ENCODE measurements at regions not wholly inside any gene's neighbourhood (a gene's known extent, or its start where the extent isn't known, plus 50 kb on each side); places are given as distances from the start of the nearest gene placed in this dataset.
"Not testable (repeated sequence)": the region's sequence is repeated elsewhere in the genome, so short reads cannot be mapped to it uniquely, and the experiment has no call there.

DNA sequence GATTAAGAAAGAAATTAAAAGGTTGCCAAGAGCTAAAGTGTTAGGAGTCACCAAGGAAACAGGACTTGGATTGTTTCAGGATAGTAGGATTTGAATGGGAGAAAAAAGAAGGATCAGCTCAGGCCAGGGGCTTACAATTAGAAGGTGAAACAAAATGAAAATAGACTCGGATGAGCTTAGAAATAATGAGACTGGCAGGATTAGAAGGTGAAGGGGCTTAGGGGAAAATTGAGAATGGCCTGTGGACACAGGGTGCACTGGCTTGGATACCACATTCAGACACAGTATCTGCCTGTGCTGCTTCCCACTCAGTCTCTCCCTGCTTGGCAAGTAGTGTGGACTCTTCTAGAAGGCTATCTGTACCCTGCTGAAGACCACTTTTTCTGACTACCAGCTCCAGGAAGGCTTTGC is 206.1 kb upstream of the ATP10A start:
- no peaks in the 10 kb centered on the region for H3K36me3 Mint-ChIP-seq
- no peaks in the 10 kb centered on the region for H3K9me3 Mint-ChIP-seq
- H3K4me1 Mint-ChIP-seq, result no peaks in the 10 kb centered on the region
- intact Hi-C loops (cut with micrococcal nuclease), result no loop called here
- Histone ChIP-seq H3K36me3 (ENCODE audit: control insufficient read depth, insufficient read depth, low read length) (no peaks in the 10 kb centered on the region), H3K4me1 (ENCODE audit: control insufficient read depth, insufficient read depth, low read length) (no peaks in the 10 kb centered on the region), H3K9me3 (ENCODE audit: control insufficient read depth, insufficient read depth, low read length) (no peaks in the 10 kb centered on the region), H3K27me3 (ENCODE audit: control insufficient read depth, insufficient read depth, low read length) (peaks cover 7% of the 10 kb centered on the region), H3K27ac (ENCODE audit: low read length) (no peak overlapping the region), H3K4me3 (ENCODE audit: low read length) (no peak overlapping the region)
- DNase-seq (no peak), ATAC-seq (no peak)
- H3K27me3 Mint-ChIP-seq (ENCODE audit: low read depth in 2 of 2), result peaks cover 34 to 79% of the 10 kb centered on the region in 2 donors
- no peak overlapping the region for H3K27ac Mint-ChIP-seq
- TF ChIP-seq, protein P1, sequence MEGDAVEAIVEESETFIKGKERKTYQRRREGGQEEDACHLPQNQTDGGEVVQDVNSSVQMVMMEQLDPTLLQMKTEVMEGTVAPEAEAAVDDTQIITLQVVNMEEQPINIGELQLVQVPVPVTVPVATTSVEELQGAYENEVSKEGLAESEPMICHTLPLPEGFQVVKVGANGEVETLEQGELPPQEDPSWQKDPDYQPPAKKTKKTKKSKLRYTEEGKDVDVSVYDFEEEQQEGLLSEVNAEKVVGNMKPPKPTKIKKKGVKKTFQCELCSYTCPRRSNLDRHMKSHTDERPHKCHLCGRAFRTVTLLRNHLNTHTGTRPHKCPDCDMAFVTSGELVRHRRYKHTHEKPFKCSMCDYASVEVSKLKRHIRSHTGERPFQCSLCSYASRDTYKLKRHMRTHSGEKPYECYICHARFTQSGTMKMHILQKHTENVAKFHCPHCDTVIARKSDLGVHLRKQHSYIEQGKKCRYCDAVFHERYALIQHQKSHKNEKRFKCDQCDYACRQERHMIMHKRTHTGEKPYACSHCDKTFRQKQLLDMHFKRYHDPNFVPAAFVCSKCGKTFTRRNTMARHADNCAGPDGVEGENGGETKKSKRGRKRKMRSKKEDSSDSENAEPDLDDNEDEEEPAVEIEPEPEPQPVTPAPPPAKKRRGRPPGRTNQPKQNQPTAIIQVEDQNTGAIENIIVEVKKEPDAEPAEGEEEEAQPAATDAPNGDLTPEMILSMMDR (IDR thresholded peaks at IDR 0.05), result no peak
- H3K4me3 Mint-ChIP-seq, result no peak overlapping the region
- WGBS (ENCODE audit: insufficient coverage), result 89% methylated on average over 1 of the region's 1 CpG

GRCh38 chr15:26066896-26067295 is 203.8 kb upstream of the ATP10A start:
- no peaks in the 10 kb centered on the region for H3K36me3 Mint-ChIP-seq
- peak in 1 of 3 donors; percentile 41 for ATAC-seq
- H3K4me1 Mint-ChIP-seq, result no peaks in the 10 kb centered on the region
- no peaks in the 10 kb centered on the region for H3K9me3 Mint-ChIP-seq
- Histone ChIP-seq H3K4me1 (ENCODE audit: control insufficient read depth, insufficient read depth, low read length) (no peaks in the 10 kb centered on the region), H3K27ac (ENCODE audit: low read length) (no peak overlapping the region), H3K27me3 (ENCODE audit: control insufficient read depth, insufficient read depth, low read length) (peaks cover under 1% of the 10 kb centered on the region), H3K4me3 (ENCODE audit: low read length) (no peak overlapping the region), H3K36me3 (ENCODE audit: control insufficient read depth, insufficient read depth, low read length) (no peaks in the 10 kb centered on the region), H3K9me3 (ENCODE audit: control insufficient read depth, insufficient read depth, low read length) (no peaks in the 10 kb centered on the region)
- no peak overlapping the region for H3K4me3 Mint-ChIP-seq
- intact Hi-C loops (cut with micrococcal nuclease), result no loop called here
- DNase-seq, result no peak
- TF ChIP-seq, protein P1 (IDR thresholded peaks at IDR 0.05), result no peak
- peaks cover 30 to 70% of the 10 kb centered on the region in 2 donors for H3K27me3 Mint-ChIP-seq (ENCODE audit: low read depth in 2 of 2)
- no peak overlapping the region for H3K27ac Mint-ChIP-seq
- WGBS (ENCODE audit: insufficient coverage), result 50% methylated on average over 1 of the region's 2 CpGs

DNA sequence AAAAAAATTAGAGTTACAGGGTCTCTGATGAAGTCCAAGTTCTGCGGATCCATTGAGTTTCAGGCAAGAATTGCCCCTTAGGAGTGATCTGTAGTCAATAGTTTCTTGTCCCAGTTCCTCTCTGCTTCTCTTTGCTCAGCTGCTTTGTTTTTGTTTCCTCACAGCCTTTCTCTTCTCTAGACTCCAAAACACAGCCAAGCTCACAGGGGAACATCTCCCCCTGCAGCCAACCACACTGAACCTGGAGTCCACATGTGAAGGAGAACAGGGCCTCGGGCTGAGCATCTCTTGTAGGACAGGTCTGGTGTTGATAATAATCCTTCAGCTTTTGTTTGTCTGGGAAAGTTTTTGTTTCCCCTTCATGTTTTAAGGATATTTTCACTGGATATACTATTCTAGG is 202.6 kb upstream of the ATP10A start:
- H3K27me3 ChIP-seq (ENCODE audit: control insufficient read depth, insufficient read depth, low read length), result no peaks in the 10 kb centered on the region
- ATAC-seq (no peak), DNase-seq (no peak)
- 92% methylated on average over 1 of the region's 2 CpGs for WGBS (ENCODE audit: insufficient coverage)
- H3K9me3 ChIP-seq (ENCODE audit: control insufficient read depth, insufficient read depth, low read length), result no peaks in the 10 kb centered on the region
- no peaks in the 10 kb centered on the region for H3K4me1 Mint-ChIP-seq
- H3K4me3 ChIP-seq (ENCODE audit: low read length), result no peak overlapping the region
- no peak overlapping the region for H3K27ac ChIP-seq (ENCODE audit: low read length)
- no peak overlapping the region for H3K4me3 Mint-ChIP-seq
- no peaks in the 10 kb centered on the region for H3K9me3 Mint-ChIP-seq
- H3K36me3 Mint-ChIP-seq, result no peaks in the 10 kb centered on the region
- H3K4me1 ChIP-seq (ENCODE audit: control insufficient read depth, insufficient read depth, low read length), result no peaks in the 10 kb centered on the region
- H3K36me3 ChIP-seq (ENCODE audit: control insufficient read depth, insufficient read depth, low read length), result no peaks in the 10 kb centered on the region
- TF ChIP-seq, protein P1 (IDR thresholded peaks at IDR 0.05), result no peak
- H3K27me3 Mint-ChIP-seq (ENCODE audit: low read depth in 2 of 2), result peaks cover 29 to 67% of the 10 kb centered on the region in 2 donors
- intact Hi-C loops (cut with micrococcal nuclease), result no loop called here
- H3K27ac Mint-ChIP-seq, result no peak overlapping the region

GRCh38 chr15:26061248-26061647 is 198.1 kb upstream of the ATP10A start:
- Histone ChIP-seq H3K4me3 (ENCODE audit: low read length) (no peak overlapping the region), H3K9me3 (ENCODE audit: control insufficient read depth, insufficient read depth, low read length) (no peaks in the 10 kb centered on the region), H3K27ac (ENCODE audit: low read length) (no peak overlapping the region), H3K27me3 (ENCODE audit: control insufficient read depth, insufficient read depth, low read length) (no peaks in the 10 kb centered on the region), H3K36me3 (ENCODE audit: control insufficient read depth, insufficient read depth, low read length) (no peaks in the 10 kb centered on the region), H3K4me1 (ENCODE audit: control insufficient read depth, insufficient read depth, low read length) (no peaks in the 10 kb centered on the region)
- no peaks in the 10 kb centered on the region for H3K36me3 Mint-ChIP-seq
- intact Hi-C loops (cut with micrococcal nuclease), result no loop called here
- peaks cover 15 to 37% of the 10 kb centered on the region in 2 donors for H3K27me3 Mint-ChIP-seq (ENCODE audit: low read depth in 2 of 2)
- WGBS (ENCODE audit: insufficient coverage), result 74% methylated on average over 4 of the region's 4 CpGs
- no peaks in the 10 kb centered on the region for H3K9me3 Mint-ChIP-seq
- H3K4me3 Mint-ChIP-seq, result no peak overlapping the region
- TF ChIP-seq, protein P1 (IDR thresholded peaks at IDR 0.05), result no peak
- DNase-seq (no peak), ATAC-seq (no peak)
- no peaks in the 10 kb centered on the region for H3K4me1 Mint-ChIP-seq
- H3K27ac Mint-ChIP-seq, result no peak overlapping the region

- H3K4me1 ChIP-seq (ENCODE audit: control insufficient read depth, insufficient read depth, low read length); H3K27ac ChIP-seq (ENCODE audit: low read length); H3K4me3 Mint-ChIP-seq; H3K27ac Mint-ChIP-seq; ATAC-seq; H3K4me3 ChIP-seq (ENCODE audit: low read length); H3K27me3 ChIP-seq (ENCODE audit: control insufficient read depth, insufficient read depth, low read length); H3K4me1 Mint-ChIP-seq; H3K36me3 Mint-ChIP-seq; H3K9me3 ChIP-seq (ENCODE audit: control insufficient read depth, insufficient read depth, low read length); H3K9me3 Mint-ChIP-seq; H3K36me3 ChIP-seq (ENCODE audit: control insufficient read depth, insufficient read depth, low read length); DNase-seq: not testable (repeated sequence)
- intact Hi-C loops (cut with micrococcal nuclease), result loop anchor here (10.0 kb wide), 1 partner anchor 58 kb away; no protein-coding TSS in a partner anchor
- 92% methylated on average over 29 of the region's 29 CpGs for WGBS (ENCODE audit: insufficient coverage)
- H3K27me3 Mint-ChIP-seq (ENCODE audit: low read depth in 2 of 2), result peaks cover 18 to 38% of the 10 kb centered on the region in 2 donors
These were observed 193.6 kb upstream of the ATP10A start for GRCh38 chr15:26056766-26057165.

All from natural killer cell (primary cell).